ENCODE measurements at regions not wholly inside any gene's neighbourhood (a gene's known extent, or its start where the extent isn't known, plus 50 kb on each side); places are given as distances from the start of the nearest gene placed in this dataset.
A peak's percentile ranks its signal among the peaks of the same experiment; 100 is the strongest.

DNA sequence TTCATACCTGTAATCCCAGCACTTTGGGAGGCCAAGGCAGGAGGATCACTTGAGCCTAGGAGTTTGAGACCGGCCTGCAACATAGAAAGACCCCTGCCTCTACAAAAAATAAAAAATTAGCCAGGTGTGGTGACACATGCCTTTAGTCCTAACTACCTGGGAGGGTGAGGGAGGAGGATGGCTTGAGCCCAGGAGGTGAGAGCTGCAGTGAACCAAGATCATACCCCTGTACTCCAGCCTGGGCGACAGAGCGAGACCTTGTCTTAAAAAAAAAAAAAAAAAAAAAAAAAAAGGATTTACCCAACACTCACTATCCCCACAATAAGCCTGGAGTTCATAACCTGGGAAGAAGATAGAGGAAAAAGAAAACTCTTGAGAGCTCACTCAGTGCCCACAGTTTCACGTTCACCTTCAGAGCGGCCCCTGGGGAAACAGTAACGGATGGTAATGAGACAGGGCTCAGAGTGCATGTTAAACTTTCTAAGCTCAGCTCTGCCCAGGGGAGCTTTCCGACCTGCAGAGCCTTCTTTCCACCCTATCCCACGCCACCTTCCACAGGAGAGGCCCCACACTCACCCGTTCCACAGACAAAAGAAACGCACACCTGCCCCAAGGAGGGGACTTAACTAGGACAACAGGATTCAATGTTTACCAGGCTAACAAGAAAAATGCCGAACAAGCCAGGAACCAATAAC is 259.8 kb upstream of the KLF14 start:
- peak overlapping the region; percentile 74 for H3K9ac ChIP-seq (ENCODE audit: low read length)
- DNase-seq (ENCODE audit: low read depth, low spot score) (no peak), ATAC-seq (no peak)
- H3K9me2 ChIP-seq (ENCODE audit: insufficient read depth) = no peaks in the 10 kb centered on the region
- H2AFZ ChIP-seq (ENCODE audit: low read depth, low read length, poor library complexity, severe bottlenecking) = no peak overlapping the region
- H3K27me3 ChIP-seq (ENCODE audit: insufficient read depth, low read length) = no peaks in the 10 kb centered on the region
- POLR2A ChIA-PET = interaction anchor here (0.6 to 3.9 kb wide), 2 partner anchors 34 to 580 kb away, joined by 3 to 30 read pairs; no protein-coding TSS in a partner anchor
- peak overlapping the region; percentile 68 for H3K4me2 ChIP-seq (ENCODE audit: low read length)
- no peaks in the 10 kb centered on the region for H3K9me3 ChIP-seq (ENCODE audit: control insufficient read depth in 1 of 2, insufficient read depth in 1 of 2, low read depth in 1 of 2, low read length in 2 of 2)
- TF ChIP-seq, protein P1, sequence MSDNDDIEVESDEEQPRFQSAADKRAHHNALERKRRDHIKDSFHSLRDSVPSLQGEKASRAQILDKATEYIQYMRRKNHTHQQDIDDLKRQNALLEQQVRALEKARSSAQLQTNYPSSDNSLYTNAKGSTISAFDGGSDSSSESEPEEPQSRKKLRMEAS (IDR thresholded peaks at IDR 0.05) = no peak
- no peak for TF ChIP-seq FOSL1 (IDR thresholded peaks at IDR 0.05; ENCODE audit: low read depth)
- no peak for TF ChIP-seq SP1 (IDR thresholded peaks at IDR 0.05; ENCODE audit: low read depth)
- TF ChIP-seq, protein P2, sequence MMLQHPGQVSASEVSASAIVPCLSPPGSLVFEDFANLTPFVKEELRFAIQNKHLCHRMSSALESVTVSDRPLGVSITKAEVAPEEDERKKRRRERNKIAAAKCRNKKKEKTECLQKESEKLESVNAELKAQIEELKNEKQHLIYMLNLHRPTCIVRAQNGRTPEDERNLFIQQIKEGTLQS (IDR thresholded peaks at IDR 0.05) = no peak
- no peak for TF ChIP-seq EGR1 (IDR thresholded peaks at IDR 0.05; ENCODE audit: low read depth)
- TF ChIP-seq CBX3 (IDR thresholded peaks at IDR 0.05; ENCODE audit: low read depth) = no peak
- no peak for TF ChIP-seq POLR2A (IDR thresholded peaks at IDR 0.05; ENCODE audit: borderline replicate concordance, extremely low read depth, insufficient read depth, insufficient read length)
- TF ChIP-seq SIN3A (IDR thresholded peaks at IDR 0.05; ENCODE audit: low read depth) = no peak
- TF ChIP-seq, protein P3, sequence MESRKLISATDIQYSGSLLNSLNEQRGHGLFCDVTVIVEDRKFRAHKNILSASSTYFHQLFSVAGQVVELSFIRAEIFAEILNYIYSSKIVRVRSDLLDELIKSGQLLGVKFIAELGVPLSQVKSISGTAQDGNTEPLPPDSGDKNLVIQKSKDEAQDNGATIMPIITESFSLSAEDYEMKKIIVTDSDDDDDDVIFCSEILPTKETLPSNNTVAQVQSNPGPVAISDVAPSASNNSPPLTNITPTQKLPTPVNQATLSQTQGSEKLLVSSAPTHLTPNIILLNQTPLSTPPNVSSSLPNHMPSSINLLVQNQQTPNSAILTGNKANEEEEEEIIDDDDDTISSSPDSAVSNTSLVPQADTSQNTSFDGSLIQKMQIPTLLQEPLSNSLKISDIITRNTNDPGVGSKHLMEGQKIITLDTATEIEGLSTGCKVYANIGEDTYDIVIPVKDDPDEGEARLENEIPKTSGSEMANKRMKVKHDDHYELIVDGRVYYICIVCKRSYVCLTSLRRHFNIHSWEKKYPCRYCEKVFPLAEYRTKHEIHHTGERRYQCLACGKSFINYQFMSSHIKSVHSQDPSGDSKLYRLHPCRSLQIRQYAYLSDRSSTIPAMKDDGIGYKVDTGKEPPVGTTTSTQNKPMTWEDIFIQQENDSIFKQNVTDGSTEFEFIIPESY (IDR thresholded peaks at IDR 0.05; ENCODE audit: extremely low read depth, insufficient replicate concordance, low read length) = no peak
- TF ChIP-seq EZH2phosphoT487 (IDR thresholded peaks at IDR 0.05; ENCODE audit: borderline replicate concordance) = no peak
- no peak for TF ChIP-seq CEBPB (IDR thresholded peaks at IDR 0.05; ENCODE audit: low read depth)
- TF ChIP-seq SRF (IDR thresholded peaks at IDR 0.05; ENCODE audit: low read depth) = no peak
- no peak for TF ChIP-seq YY1 (IDR thresholded peaks at IDR 0.05; ENCODE audit: extremely low read depth, insufficient replicate concordance, low read depth, low read length)
- TF ChIP-seq RAD21 (IDR thresholded peaks at IDR 0.05; ENCODE audit: low read depth) = no peak
- TF ChIP-seq, protein P4, sequence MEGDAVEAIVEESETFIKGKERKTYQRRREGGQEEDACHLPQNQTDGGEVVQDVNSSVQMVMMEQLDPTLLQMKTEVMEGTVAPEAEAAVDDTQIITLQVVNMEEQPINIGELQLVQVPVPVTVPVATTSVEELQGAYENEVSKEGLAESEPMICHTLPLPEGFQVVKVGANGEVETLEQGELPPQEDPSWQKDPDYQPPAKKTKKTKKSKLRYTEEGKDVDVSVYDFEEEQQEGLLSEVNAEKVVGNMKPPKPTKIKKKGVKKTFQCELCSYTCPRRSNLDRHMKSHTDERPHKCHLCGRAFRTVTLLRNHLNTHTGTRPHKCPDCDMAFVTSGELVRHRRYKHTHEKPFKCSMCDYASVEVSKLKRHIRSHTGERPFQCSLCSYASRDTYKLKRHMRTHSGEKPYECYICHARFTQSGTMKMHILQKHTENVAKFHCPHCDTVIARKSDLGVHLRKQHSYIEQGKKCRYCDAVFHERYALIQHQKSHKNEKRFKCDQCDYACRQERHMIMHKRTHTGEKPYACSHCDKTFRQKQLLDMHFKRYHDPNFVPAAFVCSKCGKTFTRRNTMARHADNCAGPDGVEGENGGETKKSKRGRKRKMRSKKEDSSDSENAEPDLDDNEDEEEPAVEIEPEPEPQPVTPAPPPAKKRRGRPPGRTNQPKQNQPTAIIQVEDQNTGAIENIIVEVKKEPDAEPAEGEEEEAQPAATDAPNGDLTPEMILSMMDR (IDR thresholded peaks at IDR 0.05 in 2 of 3, conservative IDR thresholded peaks at IDR 0.05 in 1 of 3; ENCODE audit: borderline replicate concordance in 1 of 3, insufficient read depth in 1 of 3, low read depth in 2 of 3, low read length in 2 of 3) = no peak
- TF ChIP-seq, protein P5, sequence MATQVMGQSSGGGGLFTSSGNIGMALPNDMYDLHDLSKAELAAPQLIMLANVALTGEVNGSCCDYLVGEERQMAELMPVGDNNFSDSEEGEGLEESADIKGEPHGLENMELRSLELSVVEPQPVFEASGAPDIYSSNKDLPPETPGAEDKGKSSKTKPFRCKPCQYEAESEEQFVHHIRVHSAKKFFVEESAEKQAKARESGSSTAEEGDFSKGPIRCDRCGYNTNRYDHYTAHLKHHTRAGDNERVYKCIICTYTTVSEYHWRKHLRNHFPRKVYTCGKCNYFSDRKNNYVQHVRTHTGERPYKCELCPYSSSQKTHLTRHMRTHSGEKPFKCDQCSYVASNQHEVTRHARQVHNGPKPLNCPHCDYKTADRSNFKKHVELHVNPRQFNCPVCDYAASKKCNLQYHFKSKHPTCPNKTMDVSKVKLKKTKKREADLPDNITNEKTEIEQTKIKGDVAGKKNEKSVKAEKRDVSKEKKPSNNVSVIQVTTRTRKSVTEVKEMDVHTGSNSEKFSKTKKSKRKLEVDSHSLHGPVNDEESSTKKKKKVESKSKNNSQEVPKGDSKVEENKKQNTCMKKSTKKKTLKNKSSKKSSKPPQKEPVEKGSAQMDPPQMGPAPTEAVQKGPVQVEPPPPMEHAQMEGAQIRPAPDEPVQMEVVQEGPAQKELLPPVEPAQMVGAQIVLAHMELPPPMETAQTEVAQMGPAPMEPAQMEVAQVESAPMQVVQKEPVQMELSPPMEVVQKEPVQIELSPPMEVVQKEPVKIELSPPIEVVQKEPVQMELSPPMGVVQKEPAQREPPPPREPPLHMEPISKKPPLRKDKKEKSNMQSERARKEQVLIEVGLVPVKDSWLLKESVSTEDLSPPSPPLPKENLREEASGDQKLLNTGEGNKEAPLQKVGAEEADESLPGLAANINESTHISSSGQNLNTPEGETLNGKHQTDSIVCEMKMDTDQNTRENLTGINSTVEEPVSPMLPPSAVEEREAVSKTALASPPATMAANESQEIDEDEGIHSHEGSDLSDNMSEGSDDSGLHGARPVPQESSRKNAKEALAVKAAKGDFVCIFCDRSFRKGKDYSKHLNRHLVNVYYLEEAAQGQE (IDR thresholded peaks at IDR 0.05; ENCODE audit: low read depth) = no peak
- CTCF ChIA-PET = no interaction called here
- no peaks in the 10 kb centered on the region for H3K36me3 ChIP-seq (ENCODE audit: control insufficient read depth in 1 of 2, insufficient read depth in 2 of 2, low read length in 2 of 2)
- peaks cover 82 to 98% of the 10 kb centered on the region in 2 experiments for H3K4me1 ChIP-seq (ENCODE audit: control insufficient read depth in 1 of 2, insufficient read depth in 2 of 2, low read length in 2 of 2)
- H3K4me3 ChIP-seq (replicated peaks in 1 of 2; ENCODE audit: low read depth in 1 of 2, low read length in 2 of 2) = 0 out of 4 replicates have a peak overlapping the region, but pooled peaks of 1 of the 2 experiments have one; percentile 14
- RAD21 ChIA-PET (ENCODE audit: low non-redundant PET in 1 of 2, low total read pairs in 2 of 2, uncharacterized antibody in 2 of 2, unreplicated experiment in 2 of 2) = no interaction called here
- H3K79me2 ChIP-seq (ENCODE audit: insufficient read depth, low read length) = peaks cover 62% of the 10 kb centered on the region
- intact Hi-C loops (cut with micrococcal nuclease) = no loop called here
- no peaks in the 10 kb centered on the region for H4K20me1 ChIP-seq (ENCODE audit: insufficient read depth)
- BruUV-seq (replicated peaks) = no TSS peak
- peak overlapping the region; percentile 100 for H3K27ac ChIP-seq (ENCODE audit: low read depth, low read length)
